Mucosa of gallbladder (tissue), 1 donor: ENCODE measurements at regions not wholly inside any gene's neighbourhood (a gene's known extent, or its start where the extent isn't known, plus 50 kb on each side); places are given as distances from the start of the nearest gene placed in this dataset.
"Not testable (repeated sequence)": the region's sequence is repeated elsewhere in the genome, so short reads cannot be mapped to it uniquely, and the experiment has no call there.

Source experiments
- DNase-seq: peaks from one replicate; pipeline ENCODE4 v3.0.0-alpha.2; 2020; ENCODE audit warnings: low spot score
- donor health status: DM: no; HTN: no; CAD: no.

- no peak for DNase-seq
These were observed 70.8 kb upstream of the PTPN13 start for GRCh38 chr4:86523333-86523732.

GRCh38 chr4:86527713-86528112, 66.4 kb upstream of the PTPN13 start:
- DNase-seq = not testable (repeated sequence)

- no peak for DNase-seq
These were observed 64.7 kb upstream of the PTPN13 start for GRCh38 chr4:86529436-86529835.

GRCh38 chr4:86530183-86530582, 63.9 kb upstream of the PTPN13 start:
- no peak for DNase-seq

GRCh38 chr4:86531440-86531839, 62.7 kb upstream of the PTPN13 start:
- no peak for DNase-seq

- no peak for DNase-seq
These were observed 61.3 kb upstream of the PTPN13 start for GRCh38 chr4:86532851-86533250.

GRCh38 chr4:86536151-86536550, 58.0 kb upstream of the PTPN13 start:
- DNase-seq = no peak

- no peak for DNase-seq
These were observed 51.6 kb upstream of the PTPN13 start for GRCh38 chr4:86542319-86543027.

GRCh38 chr4:86543080-86543479, 51.0 kb upstream of the PTPN13 start:
- no peak for DNase-seq

- no peak for DNase-seq
These were observed 50.4 kb upstream of the PTPN13 start for GRCh38 chr4:86543560-86544309.

GRCh38 chr4:86544310-86544966, 49.7 kb upstream of the PTPN13 start:
- no peak for DNase-seq
